ENCODE measurements at regions not wholly inside any gene's neighbourhood (a gene's known extent, or its start where the extent isn't known, plus 50 kb on each side); places are given as distances from the start of the nearest gene placed in this dataset.
"Not testable (repeated sequence)": the region's sequence is repeated elsewhere in the genome, so short reads cannot be mapped to it uniquely, and the experiment has no call there.

- no peak for DNase-seq
- Mint-ChIP-seq H3K27ac (no peak overlapping the region), H3K4me1 (ENCODE audit: low read depth) (no peaks in the 10 kb centered on the region), H3K36me3 (ENCODE audit: low read depth) (no peaks in the 10 kb centered on the region), H3K9me3 (peaks cover 3% of the 10 kb centered on the region), H3K27me3 (no peaks in the 10 kb centered on the region), H3K4me3 (no peak overlapping the region)
Observed at GRCh38 chr13:70995338-70995737, 871.7 kb downstream of the DACH1 start.

GRCh38 chr13:70994191-70994590, 872.8 kb downstream of the DACH1 start:
- no peaks in the 10 kb centered on the region for H3K36me3 Mint-ChIP-seq (ENCODE audit: low read depth)
- peaks cover 3% of the 10 kb centered on the region for H3K9me3 Mint-ChIP-seq
- H3K4me3 Mint-ChIP-seq: no peak overlapping the region

GRCh38 chr13:70987043-70987442, 878.8 kb upstream of the KLHL1 start:
- Mint-ChIP-seq H3K27ac (no peak overlapping the region), H3K27me3 (no peaks in the 10 kb centered on the region), H3K36me3 (ENCODE audit: low read depth) (no peaks in the 10 kb centered on the region), H3K9me3 (peaks cover 14% of the 10 kb centered on the region), H3K4me3 (no peak overlapping the region), H3K4me1 (ENCODE audit: low read depth) (no peaks in the 10 kb centered on the region)
- no peak for DNase-seq

More at GRCh38 chr13:70994191-70994590, 872.8 kb downstream of the DACH1 start:
- Mint-ChIP-seq H3K4me1 (ENCODE audit: low read depth) (no peaks in the 10 kb centered on the region), H3K27me3 (no peaks in the 10 kb centered on the region), H3K27ac (no peak overlapping the region)
- no peak for DNase-seq

- no peaks in the 10 kb centered on the region for H3K27me3 Mint-ChIP-seq
- no peaks in the 10 kb centered on the region for H3K36me3 Mint-ChIP-seq (ENCODE audit: low read depth)
- DNase-seq: no peak
- H3K4me1 Mint-ChIP-seq (ENCODE audit: low read depth): no peaks in the 10 kb centered on the region
- no peak overlapping the region for H3K27ac Mint-ChIP-seq
- no peak overlapping the region for H3K4me3 Mint-ChIP-seq
- peaks cover 14% of the 10 kb centered on the region for H3K9me3 Mint-ChIP-seq
Observed at GRCh38 chr13:70985371-70985770, 877.1 kb upstream of the KLHL1 start.

- not testable (repeated sequence) for H3K27me3 Mint-ChIP-seq; H3K4me3 Mint-ChIP-seq; H3K4me1 Mint-ChIP-seq (ENCODE audit: low read depth); H3K27ac Mint-ChIP-seq; H3K9me3 Mint-ChIP-seq; H3K36me3 Mint-ChIP-seq (ENCODE audit: low read depth); DNase-seq
Observed at GRCh38 chr13:70981219-70981618, 873.0 kb upstream of the KLHL1 start.

- H3K9me3 Mint-ChIP-seq: no peaks in the 10 kb centered on the region
- H3K27me3 Mint-ChIP-seq: no peaks in the 10 kb centered on the region
- no peaks in the 10 kb centered on the region for H3K4me1 Mint-ChIP-seq (ENCODE audit: low read depth)
- H3K36me3 Mint-ChIP-seq (ENCODE audit: low read depth): no peaks in the 10 kb centered on the region
- DNase-seq: no peak
- no peak overlapping the region for H3K4me3 Mint-ChIP-seq
- H3K27ac Mint-ChIP-seq: no peak overlapping the region
Observed at GRCh38 chr13:70969321-70969720, 861.1 kb upstream of the KLHL1 start.

- Mint-ChIP-seq H3K27me3 (no peaks in the 10 kb centered on the region), H3K36me3 (ENCODE audit: low read depth) (no peaks in the 10 kb centered on the region), H3K9me3 (no peaks in the 10 kb centered on the region), H3K4me3 (no peak overlapping the region), H3K27ac (no peak overlapping the region), H3K4me1 (ENCODE audit: low read depth) (no peaks in the 10 kb centered on the region)
- no peak for DNase-seq
Observed at GRCh38 chr13:70967564-70967963, 859.3 kb upstream of the KLHL1 start.

- no peak for DNase-seq
- Mint-ChIP-seq H3K9me3 (no peaks in the 10 kb centered on the region), H3K27me3 (no peaks in the 10 kb centered on the region), H3K36me3 (ENCODE audit: low read depth) (no peaks in the 10 kb centered on the region), H3K4me3 (no peak overlapping the region), H3K4me1 (ENCODE audit: low read depth) (no peaks in the 10 kb centered on the region), H3K27ac (no peak overlapping the region)
Observed at GRCh38 chr13:70964874-70965273, 856.6 kb upstream of the KLHL1 start.

- no peak for DNase-seq
- H3K9me3 Mint-ChIP-seq: no peaks in the 10 kb centered on the region
- H3K27me3 Mint-ChIP-seq: no peaks in the 10 kb centered on the region
- no peak overlapping the region for H3K27ac Mint-ChIP-seq
- H3K4me3 Mint-ChIP-seq: no peak overlapping the region
- no peaks in the 10 kb centered on the region for H3K36me3 Mint-ChIP-seq (ENCODE audit: low read depth)
- H3K4me1 Mint-ChIP-seq (ENCODE audit: low read depth): no peaks in the 10 kb centered on the region
Observed at GRCh38 chr13:70964124-70964523, 855.9 kb upstream of the KLHL1 start.

- H3K9me3 Mint-ChIP-seq: no peaks in the 10 kb centered on the region
- H3K4me1 Mint-ChIP-seq (ENCODE audit: low read depth): no peaks in the 10 kb centered on the region
- H3K27ac Mint-ChIP-seq: no peak overlapping the region
- H3K27me3 Mint-ChIP-seq: no peaks in the 10 kb centered on the region
- H3K4me3 Mint-ChIP-seq: no peak overlapping the region
- no peak for DNase-seq
- H3K36me3 Mint-ChIP-seq (ENCODE audit: low read depth): no peaks in the 10 kb centered on the region
Observed at GRCh38 chr13:70960841-70961443, 852.7 kb upstream of the KLHL1 start.

- H3K4me1 Mint-ChIP-seq (ENCODE audit: low read depth): no peaks in the 10 kb centered on the region
- H3K4me3 Mint-ChIP-seq: no peak overlapping the region
- no peaks in the 10 kb centered on the region for H3K27me3 Mint-ChIP-seq
- DNase-seq: no peak
- no peak overlapping the region for H3K27ac Mint-ChIP-seq
- no peaks in the 10 kb centered on the region for H3K9me3 Mint-ChIP-seq
- H3K36me3 Mint-ChIP-seq (ENCODE audit: low read depth): no peaks in the 10 kb centered on the region
Observed at GRCh38 chr13:70959035-70959775, 851.0 kb upstream of the KLHL1 start.

- Mint-ChIP-seq H3K4me1 (ENCODE audit: low read depth) (no peaks in the 10 kb centered on the region), H3K36me3 (ENCODE audit: low read depth) (no peaks in the 10 kb centered on the region), H3K27ac (no peak overlapping the region), H3K9me3 (peaks cover 4% of the 10 kb centered on the region), H3K27me3 (no peaks in the 10 kb centered on the region), H3K4me3 (no peak overlapping the region)
- no peak for DNase-seq
Observed at GRCh38 chr13:70955887-70956286, 847.6 kb upstream of the KLHL1 start.

GRCh38 chr13:70950664-70951063, 842.4 kb upstream of the KLHL1 start:
- no peak overlapping the region for H3K27ac Mint-ChIP-seq
- no peaks in the 10 kb centered on the region for H3K36me3 Mint-ChIP-seq (ENCODE audit: low read depth)
- no peaks in the 10 kb centered on the region for H3K4me1 Mint-ChIP-seq (ENCODE audit: low read depth)
- no peaks in the 10 kb centered on the region for H3K27me3 Mint-ChIP-seq
- no peak overlapping the region for H3K4me3 Mint-ChIP-seq
- DNase-seq: no peak
- peaks cover 4% of the 10 kb centered on the region for H3K9me3 Mint-ChIP-seq

GRCh38 chr13:70945506-70945905, 837.3 kb upstream of the KLHL1 start:
- Mint-ChIP-seq H3K4me1 (ENCODE audit: low read depth) (no peaks in the 10 kb centered on the region), H3K27me3 (no peaks in the 10 kb centered on the region), H3K4me3 (no peak overlapping the region), H3K9me3 (no peaks in the 10 kb centered on the region), H3K27ac (no peak overlapping the region), H3K36me3 (ENCODE audit: low read depth) (no peaks in the 10 kb centered on the region)
- DNase-seq: no peak

- no peak overlapping the region for H3K27ac Mint-ChIP-seq
- no peaks in the 10 kb centered on the region for H3K36me3 Mint-ChIP-seq (ENCODE audit: low read depth)
- no peak for DNase-seq
- H3K9me3 Mint-ChIP-seq: no peaks in the 10 kb centered on the region
- H3K4me3 Mint-ChIP-seq: no peak overlapping the region
- no peaks in the 10 kb centered on the region for H3K4me1 Mint-ChIP-seq (ENCODE audit: low read depth)
- no peaks in the 10 kb centered on the region for H3K27me3 Mint-ChIP-seq
Observed at GRCh38 chr13:70941454-70941853, 833.2 kb upstream of the KLHL1 start.
